ENCODE measurements at regions not wholly inside any gene's neighbourhood (a gene's known extent, or its start where the extent isn't known, plus 50 kb on each side); places are given as distances from the start of the nearest gene placed in this dataset.

DNA sequence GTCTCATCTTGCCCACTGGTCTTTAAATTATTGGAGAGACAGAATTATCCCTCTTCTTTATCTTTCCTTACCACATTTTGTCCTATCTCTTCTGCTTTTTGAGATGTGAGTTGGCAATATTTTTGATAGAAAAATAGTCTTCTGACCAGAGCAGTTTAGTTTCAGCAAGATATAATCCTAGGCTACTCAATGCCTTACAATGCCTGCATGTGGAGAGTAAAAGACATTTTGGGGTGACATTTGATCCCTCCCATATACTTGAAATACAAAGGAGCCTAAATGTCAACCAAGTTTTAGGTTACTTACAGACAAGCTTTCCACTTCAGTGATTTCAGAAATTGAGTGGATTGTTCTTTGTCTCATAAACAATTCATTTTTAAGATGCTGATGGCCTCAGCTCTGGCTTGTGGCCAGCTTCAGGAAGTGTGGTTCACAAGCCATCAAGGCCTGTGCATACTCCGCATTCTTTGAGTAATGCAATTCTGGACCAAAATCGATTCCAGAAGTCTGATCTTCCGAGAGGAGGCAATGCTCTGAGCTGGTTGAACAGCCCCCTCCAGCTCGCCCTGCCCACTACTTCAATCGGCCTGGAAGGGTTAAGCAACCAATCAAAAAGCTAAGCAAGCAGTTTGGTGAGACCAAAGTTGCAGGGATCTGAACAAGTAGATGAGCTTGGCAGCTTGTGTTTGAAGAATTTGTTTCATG, 274.4 kb downstream of the BLID start:
- Histone ChIP-seq H3K4me2 (ENCODE audit: low read length) (no peak overlapping the region), H3K79me2 (replicated peaks; ENCODE audit: insufficient read depth, low read length) (no peaks in the 10 kb centered on the region), H3F3A (ENCODE audit: insufficient read depth, low read length, poor library complexity, severe bottlenecking) (no peaks in the 10 kb centered on the region), H3K27me3 (ENCODE audit: insufficient read depth, low read depth, low read length) (no peaks in the 10 kb centered on the region), H4K20me1 (ENCODE audit: insufficient read depth) (no peaks in the 10 kb centered on the region), H3K9ac (ENCODE audit: low read length) (no peak overlapping the region), H3K9me3 (ENCODE audit: low read length) (no peaks in the 10 kb centered on the region), H2AFZ (ENCODE audit: low read depth, low read length) (no peak overlapping the region), H3K36me3 (ENCODE audit: insufficient read depth, low read length) (no peaks in the 10 kb centered on the region), H3K9me2 (ENCODE audit: insufficient read depth, low read length) (no peaks in the 10 kb centered on the region), H3K27ac (ENCODE audit: low read length) (no peak overlapping the region), H3K4me3 (ENCODE audit: low read length) (no peak overlapping the region)
- no peak for TF ChIP-seq SMC3 (conservative IDR thresholded peaks at IDR 0.05; ENCODE audit: poor library complexity)

DNA sequence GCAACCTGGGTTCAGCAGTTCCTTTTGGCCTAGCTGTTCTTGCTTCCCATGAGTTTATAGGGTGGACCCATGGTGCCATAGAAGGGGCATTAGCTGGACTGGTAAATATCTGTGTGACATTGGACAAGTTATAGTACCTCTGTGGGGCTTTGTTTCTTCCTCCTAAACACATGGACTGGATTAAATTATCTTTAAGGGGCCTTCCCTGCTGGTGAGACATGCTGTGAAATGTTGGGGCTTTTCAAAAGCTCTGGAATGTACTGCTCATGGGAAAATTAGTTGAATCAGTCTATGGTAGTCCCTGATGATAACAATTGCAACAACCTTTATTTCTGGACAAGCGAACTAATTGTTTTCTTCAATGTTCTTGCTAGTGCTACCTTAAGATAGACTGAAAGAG, 276.2 kb downstream of the BLID start:
- Histone ChIP-seq H3K4me3 (ENCODE audit: low read length) (no peak overlapping the region), H3K9me2 (ENCODE audit: insufficient read depth, low read length) (no peaks in the 10 kb centered on the region), H3K4me2 (ENCODE audit: low read length) (no peak overlapping the region), H3K27me3 (ENCODE audit: insufficient read depth, low read depth, low read length) (no peaks in the 10 kb centered on the region), H3K36me3 (ENCODE audit: insufficient read depth, low read length) (no peaks in the 10 kb centered on the region), H3K9me3 (ENCODE audit: low read length) (no peaks in the 10 kb centered on the region), H3K27ac (ENCODE audit: low read length) (no peak overlapping the region), H4K20me1 (ENCODE audit: insufficient read depth) (no peaks in the 10 kb centered on the region), H2AFZ (ENCODE audit: low read depth, low read length) (no peak overlapping the region), H3K9ac (ENCODE audit: low read length) (no peak overlapping the region), H3F3A (ENCODE audit: insufficient read depth, low read length, poor library complexity, severe bottlenecking) (no peaks in the 10 kb centered on the region), H3K79me2 (replicated peaks; ENCODE audit: insufficient read depth, low read length) (no peaks in the 10 kb centered on the region)
- TF ChIP-seq, protein P1, sequence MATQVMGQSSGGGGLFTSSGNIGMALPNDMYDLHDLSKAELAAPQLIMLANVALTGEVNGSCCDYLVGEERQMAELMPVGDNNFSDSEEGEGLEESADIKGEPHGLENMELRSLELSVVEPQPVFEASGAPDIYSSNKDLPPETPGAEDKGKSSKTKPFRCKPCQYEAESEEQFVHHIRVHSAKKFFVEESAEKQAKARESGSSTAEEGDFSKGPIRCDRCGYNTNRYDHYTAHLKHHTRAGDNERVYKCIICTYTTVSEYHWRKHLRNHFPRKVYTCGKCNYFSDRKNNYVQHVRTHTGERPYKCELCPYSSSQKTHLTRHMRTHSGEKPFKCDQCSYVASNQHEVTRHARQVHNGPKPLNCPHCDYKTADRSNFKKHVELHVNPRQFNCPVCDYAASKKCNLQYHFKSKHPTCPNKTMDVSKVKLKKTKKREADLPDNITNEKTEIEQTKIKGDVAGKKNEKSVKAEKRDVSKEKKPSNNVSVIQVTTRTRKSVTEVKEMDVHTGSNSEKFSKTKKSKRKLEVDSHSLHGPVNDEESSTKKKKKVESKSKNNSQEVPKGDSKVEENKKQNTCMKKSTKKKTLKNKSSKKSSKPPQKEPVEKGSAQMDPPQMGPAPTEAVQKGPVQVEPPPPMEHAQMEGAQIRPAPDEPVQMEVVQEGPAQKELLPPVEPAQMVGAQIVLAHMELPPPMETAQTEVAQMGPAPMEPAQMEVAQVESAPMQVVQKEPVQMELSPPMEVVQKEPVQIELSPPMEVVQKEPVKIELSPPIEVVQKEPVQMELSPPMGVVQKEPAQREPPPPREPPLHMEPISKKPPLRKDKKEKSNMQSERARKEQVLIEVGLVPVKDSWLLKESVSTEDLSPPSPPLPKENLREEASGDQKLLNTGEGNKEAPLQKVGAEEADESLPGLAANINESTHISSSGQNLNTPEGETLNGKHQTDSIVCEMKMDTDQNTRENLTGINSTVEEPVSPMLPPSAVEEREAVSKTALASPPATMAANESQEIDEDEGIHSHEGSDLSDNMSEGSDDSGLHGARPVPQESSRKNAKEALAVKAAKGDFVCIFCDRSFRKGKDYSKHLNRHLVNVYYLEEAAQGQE (IDR thresholded peaks at IDR 0.05; ENCODE audit: borderline replicate concordance), result no peak
- no peak for TF ChIP-seq RAD21 (conservative IDR thresholded peaks at IDR 0.05)

DNA sequence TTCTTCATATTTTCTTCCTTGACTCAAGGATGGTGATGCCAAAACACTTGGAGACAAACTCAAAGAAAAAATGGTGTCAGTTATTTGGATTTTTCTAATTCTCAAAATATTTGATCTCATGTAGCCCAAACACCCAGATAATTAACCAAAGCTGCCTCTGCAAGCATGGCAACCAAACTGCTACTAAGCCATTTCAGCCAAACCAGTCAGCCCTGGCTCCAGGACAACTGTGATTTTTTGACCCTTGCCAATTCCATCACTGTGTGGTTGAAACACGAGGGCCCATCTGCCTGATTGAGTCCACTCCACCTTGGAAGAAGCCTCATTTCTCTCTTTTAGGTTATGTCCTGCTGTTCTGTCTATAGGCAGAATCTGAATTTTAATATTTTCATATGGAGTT, 277.4 kb downstream of the BLID start:
- no peaks in the 10 kb centered on the region for H3K9me2 ChIP-seq (ENCODE audit: insufficient read depth, low read length)
- H3K4me2 ChIP-seq (ENCODE audit: low read length), result no peak overlapping the region
- H3K4me3 ChIP-seq (ENCODE audit: low read length), result no peak overlapping the region
- H3K9ac ChIP-seq (ENCODE audit: low read length), result no peak overlapping the region
- H3K27ac ChIP-seq (ENCODE audit: low read length), result no peak overlapping the region
- no peak for TF ChIP-seq MXI1 (conservative IDR thresholded peaks at IDR 0.05; ENCODE audit: poor library complexity, severe bottlenecking)
- TF ChIP-seq, protein P2, sequence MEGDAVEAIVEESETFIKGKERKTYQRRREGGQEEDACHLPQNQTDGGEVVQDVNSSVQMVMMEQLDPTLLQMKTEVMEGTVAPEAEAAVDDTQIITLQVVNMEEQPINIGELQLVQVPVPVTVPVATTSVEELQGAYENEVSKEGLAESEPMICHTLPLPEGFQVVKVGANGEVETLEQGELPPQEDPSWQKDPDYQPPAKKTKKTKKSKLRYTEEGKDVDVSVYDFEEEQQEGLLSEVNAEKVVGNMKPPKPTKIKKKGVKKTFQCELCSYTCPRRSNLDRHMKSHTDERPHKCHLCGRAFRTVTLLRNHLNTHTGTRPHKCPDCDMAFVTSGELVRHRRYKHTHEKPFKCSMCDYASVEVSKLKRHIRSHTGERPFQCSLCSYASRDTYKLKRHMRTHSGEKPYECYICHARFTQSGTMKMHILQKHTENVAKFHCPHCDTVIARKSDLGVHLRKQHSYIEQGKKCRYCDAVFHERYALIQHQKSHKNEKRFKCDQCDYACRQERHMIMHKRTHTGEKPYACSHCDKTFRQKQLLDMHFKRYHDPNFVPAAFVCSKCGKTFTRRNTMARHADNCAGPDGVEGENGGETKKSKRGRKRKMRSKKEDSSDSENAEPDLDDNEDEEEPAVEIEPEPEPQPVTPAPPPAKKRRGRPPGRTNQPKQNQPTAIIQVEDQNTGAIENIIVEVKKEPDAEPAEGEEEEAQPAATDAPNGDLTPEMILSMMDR (IDR thresholded peaks at IDR 0.05; ENCODE audit: poor library complexity, severe bottlenecking), result no peak
- TF ChIP-seq, protein P1 (IDR thresholded peaks at IDR 0.05; ENCODE audit: borderline replicate concordance), result no peak
- TF ChIP-seq EZH2 (IDR thresholded peaks at IDR 0.05; ENCODE audit: borderline replicate concordance, insufficient read depth, low read length, poor library complexity, severe bottlenecking), result no peak
- TF ChIP-seq EP300 (conservative IDR thresholded peaks at IDR 0.05; ENCODE audit: poor library complexity, severe bottlenecking), result no peak
- TF ChIP-seq POLR2AphosphoS5 (IDR thresholded peaks at IDR 0.05), result no peak
- no peak for TF ChIP-seq SMC3 (conservative IDR thresholded peaks at IDR 0.05; ENCODE audit: poor library complexity)
- TF ChIP-seq TAF1 (IDR thresholded peaks at IDR 0.05; ENCODE audit: low read depth), result no peak
- no peak for TF ChIP-seq RAD21 (conservative IDR thresholded peaks at IDR 0.05)
- no peak overlapping the region for H2AFZ ChIP-seq (ENCODE audit: low read depth, low read length)
- H3K79me2 ChIP-seq (replicated peaks; ENCODE audit: insufficient read depth, low read length), result no peaks in the 10 kb centered on the region
- no peaks in the 10 kb centered on the region for H3K36me3 ChIP-seq (ENCODE audit: insufficient read depth, low read length)
- H4K20me1 ChIP-seq (ENCODE audit: insufficient read depth), result no peaks in the 10 kb centered on the region
- no peaks in the 10 kb centered on the region for H3K27me3 ChIP-seq (ENCODE audit: insufficient read depth, low read depth, low read length)
- no peaks in the 10 kb centered on the region for H3F3A ChIP-seq (ENCODE audit: insufficient read depth, low read length, poor library complexity, severe bottlenecking)
- no peaks in the 10 kb centered on the region for H3K9me3 ChIP-seq (ENCODE audit: low read length)

All from neural cell (in vitro differentiated cells).